BLaER1 (cell line): ENCODE measurements at regions not wholly inside any gene's neighbourhood (a gene's known extent, or its start where the extent isn't known, plus 50 kb on each side); places are given as distances from the start of the nearest gene placed in this dataset.
A peak's percentile ranks its signal among the peaks of the same experiment; 100 is the strongest.

Experiments
- H3K27ac ChIP-seq: shearing (Covaris generic); formaldehyde crosslinking; 2 replicates; pipeline ENCODE4 v1.8.1; 2022
- H3K27me3 ChIP-seq: shearing (Covaris generic); formaldehyde crosslinking; 2 replicates; pipeline ENCODE4 v1.8.1; 2022
- H3K36me3 ChIP-seq: shearing (Covaris generic); formaldehyde crosslinking; 2 replicates; pipeline ENCODE4 v1.8.1; 2022
- H3K4me1 ChIP-seq: shearing (Covaris generic); formaldehyde crosslinking; 2 replicates; pipeline ENCODE4 v1.8.1; 2022
- H3K4me2 ChIP-seq: shearing (Covaris generic); formaldehyde crosslinking; 2 replicates; pipeline ENCODE4 v1.8.1; 2022
- H3K4me3 ChIP-seq: shearing (Covaris generic); formaldehyde crosslinking; 2 replicates; pipeline ENCODE4 v1.8.1; 2022
- H3K9ac ChIP-seq: shearing (Covaris generic); formaldehyde crosslinking; 2 replicates; pipeline ENCODE4 v1.8.1; 2022
- H3K9me3 ChIP-seq: shearing (Covaris generic); formaldehyde crosslinking; 2 replicates; pipeline ENCODE4 v1.8.1; 2022
- H4K20me1 ChIP-seq: shearing (Covaris generic); formaldehyde crosslinking; 2 replicates; pipeline ENCODE4 v1.8.1; 2022
- Cebpa-rat ChIP-seq: shearing (Covaris generic); IDR thresholded peaks from 2 replicates; pipeline ENCODE4 v1.8.1; 2022

GRCh38 chr20:24779946-24780345 lies 169.1 kb upstream of the CST7 start:
- peaks cover 10% of the 10 kb centered on the region for H3K9me3 ChIP-seq
- H3K4me3 ChIP-seq, result 0 out of 2 replicates have a peak overlapping the region, but pooled peaks have one; percentile 4
- no peak for TF ChIP-seq Cebpa-rat
- H4K20me1 ChIP-seq, result no peaks in the 10 kb centered on the region
- H3K27me3 ChIP-seq, result no peaks in the 10 kb centered on the region
- peak overlapping the region; percentile 78 for H3K27ac ChIP-seq
- H3K9ac ChIP-seq, result peak overlapping the region; percentile 30; the same call in 1 of the 2 replicates
- peaks cover 76% of the 10 kb centered on the region for H3K4me1 ChIP-seq
- H3K36me3 ChIP-seq, result no peaks in the 10 kb centered on the region
- peak overlapping the region; percentile 89 for H3K4me2 ChIP-seq

GRCh38 chr20:24780674-24781417 lies 168.2 kb upstream of the CST7 start:
- H4K20me1 ChIP-seq, result no peaks in the 10 kb centered on the region

GRCh38 chr20:24781418-24781980 lies 167.6 kb upstream of the CST7 start:
- Histone ChIP-seq H3K9me3 (no peaks in the 10 kb centered on the region), H3K27me3 (no peaks in the 10 kb centered on the region), H4K20me1 (no peaks in the 10 kb centered on the region), H3K27ac (peak overlapping the region; percentile 78), H3K4me1 (peaks cover 91% of the 10 kb centered on the region), H3K36me3 (no peaks in the 10 kb centered on the region), H3K9ac (no peak overlapping the region; the same call in 1 of the 2 replicates), H3K4me3 (no peak overlapping the region), H3K4me2 (peak overlapping the region; percentile 89)
- TF ChIP-seq Cebpa-rat, result no peak

More at GRCh38 chr20:24780674-24781417, 168.2 kb upstream of the CST7 start:
- peak overlapping the region; percentile 32; the same call in 1 of the 2 replicates for H3K9ac ChIP-seq
- peaks cover under 1% of the 10 kb centered on the region; the same call in 1 of the 2 replicates for H3K9me3 ChIP-seq
- H3K4me2 ChIP-seq, result peak overlapping the region; percentile 89
- H3K4me1 ChIP-seq, result peaks cover 85% of the 10 kb centered on the region
- H3K4me3 ChIP-seq, result no peak overlapping the region
- H3K27me3 ChIP-seq, result no peaks in the 10 kb centered on the region
- no peak for TF ChIP-seq Cebpa-rat
- no peaks in the 10 kb centered on the region for H3K36me3 ChIP-seq
- peak overlapping the region; percentile 78 for H3K27ac ChIP-seq

GRCh38 chr20:24782301-24782700 lies 166.8 kb upstream of the CST7 start:
- Histone ChIP-seq H3K9me3 (no peaks in the 10 kb centered on the region), H4K20me1 (no peaks in the 10 kb centered on the region), H3K4me2 (peak overlapping the region; percentile 89), H3K4me3 (no peak overlapping the region), H3K36me3 (no peaks in the 10 kb centered on the region), H3K9ac (peak overlapping the region; percentile 2; the same call in 1 of the 2 replicates), H3K4me1 (peaks cover 99% of the 10 kb centered on the region), H3K27ac (peak overlapping the region; percentile 80), H3K27me3 (no peaks in the 10 kb centered on the region)
- no peak for TF ChIP-seq Cebpa-rat

- Histone ChIP-seq H3K4me1 (peaks cover 99% of the 10 kb centered on the region), H4K20me1 (no peaks in the 10 kb centered on the region), H3K27me3 (no peaks in the 10 kb centered on the region), H3K9ac (peak overlapping the region; percentile 2; the same call in 1 of the 2 replicates), H3K4me2 (peak overlapping the region; percentile 89), H3K27ac (peak overlapping the region; percentile 80), H3K36me3 (no peaks in the 10 kb centered on the region), H3K9me3 (no peaks in the 10 kb centered on the region), H3K4me3 (no peak overlapping the region)
- TF ChIP-seq Cebpa-rat, result no peak
Measured at GRCh38 chr20:24782801-24783630, 166.1 kb upstream of the CST7 start.

- no peaks in the 10 kb centered on the region for H3K27me3 ChIP-seq
- no peaks in the 10 kb centered on the region for H3K36me3 ChIP-seq
- no peaks in the 10 kb centered on the region for H4K20me1 ChIP-seq
- H3K4me1 ChIP-seq, result peaks cover 100% of the 10 kb centered on the region
- H3K4me2 ChIP-seq, result peak overlapping the region; percentile 89
- no peaks in the 10 kb centered on the region for H3K9me3 ChIP-seq
- no peak overlapping the region for H3K4me3 ChIP-seq
- H3K9ac ChIP-seq, result no peak overlapping the region
- TF ChIP-seq Cebpa-rat, result no peak
- peak overlapping the region; percentile 80 for H3K27ac ChIP-seq
Measured at GRCh38 chr20:24783631-24784492, 165.2 kb upstream of the CST7 start.

- peak overlapping the region; percentile 89 for H3K4me2 ChIP-seq
- H3K9me3 ChIP-seq, result no peaks in the 10 kb centered on the region
- H3K27me3 ChIP-seq, result no peaks in the 10 kb centered on the region
- H4K20me1 ChIP-seq, result no peaks in the 10 kb centered on the region
- H3K4me3 ChIP-seq, result 0 out of 2 replicates have a peak overlapping the region, but pooled peaks have one; percentile 10
- no peak for TF ChIP-seq Cebpa-rat
- peak overlapping the region; percentile 63; the same call in 1 of the 2 replicates for H3K9ac ChIP-seq
- peaks cover 100% of the 10 kb centered on the region for H3K4me1 ChIP-seq
- H3K36me3 ChIP-seq, result no peaks in the 10 kb centered on the region
- peak overlapping the region; percentile 80 for H3K27ac ChIP-seq
Measured at GRCh38 chr20:24784607-24785006, 164.5 kb upstream of the CST7 start.

- Histone ChIP-seq H3K4me3 (0 out of 2 replicates have a peak overlapping the region, but pooled peaks have one; percentile 10), H3K27ac (peak overlapping the region; percentile 80), H4K20me1 (no peaks in the 10 kb centered on the region), H3K4me1 (peaks cover 100% of the 10 kb centered on the region), H3K9me3 (no peaks in the 10 kb centered on the region), H3K9ac (peak overlapping the region; percentile 63), H3K27me3 (no peaks in the 10 kb centered on the region), H3K4me2 (peak overlapping the region; percentile 89), H3K36me3 (no peaks in the 10 kb centered on the region)
- TF ChIP-seq Cebpa-rat, result no peak
Measured at GRCh38 chr20:24785141-24786110, 163.6 kb upstream of the CST7 start.
